ENCODE measurements at regions not wholly inside any gene's neighbourhood (a gene's known extent, or its start where the extent isn't known, plus 50 kb on each side); places are given as distances from the start of the nearest gene placed in this dataset.

DNA sequence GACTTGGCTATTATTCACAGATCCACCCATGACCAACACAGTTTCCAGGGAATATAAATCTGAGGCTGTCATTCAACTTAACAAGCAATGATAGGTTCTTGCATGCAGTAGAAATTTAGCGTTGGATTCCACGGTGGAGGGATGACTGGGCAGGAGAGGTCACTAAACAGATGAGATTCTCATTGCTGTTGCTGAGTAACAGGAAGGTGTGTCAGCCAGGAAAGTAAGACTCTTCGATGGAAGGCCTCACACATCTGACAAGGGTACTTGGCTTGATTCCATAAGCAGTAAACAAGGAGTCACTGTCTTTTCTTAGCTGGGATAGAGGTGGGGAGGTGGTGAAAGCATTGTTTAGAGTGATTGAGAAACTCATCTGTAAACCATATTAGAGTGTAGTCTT lies 1152.0 kb downstream of the SORCS3 start:
- TF ChIP-seq, protein P1, sequence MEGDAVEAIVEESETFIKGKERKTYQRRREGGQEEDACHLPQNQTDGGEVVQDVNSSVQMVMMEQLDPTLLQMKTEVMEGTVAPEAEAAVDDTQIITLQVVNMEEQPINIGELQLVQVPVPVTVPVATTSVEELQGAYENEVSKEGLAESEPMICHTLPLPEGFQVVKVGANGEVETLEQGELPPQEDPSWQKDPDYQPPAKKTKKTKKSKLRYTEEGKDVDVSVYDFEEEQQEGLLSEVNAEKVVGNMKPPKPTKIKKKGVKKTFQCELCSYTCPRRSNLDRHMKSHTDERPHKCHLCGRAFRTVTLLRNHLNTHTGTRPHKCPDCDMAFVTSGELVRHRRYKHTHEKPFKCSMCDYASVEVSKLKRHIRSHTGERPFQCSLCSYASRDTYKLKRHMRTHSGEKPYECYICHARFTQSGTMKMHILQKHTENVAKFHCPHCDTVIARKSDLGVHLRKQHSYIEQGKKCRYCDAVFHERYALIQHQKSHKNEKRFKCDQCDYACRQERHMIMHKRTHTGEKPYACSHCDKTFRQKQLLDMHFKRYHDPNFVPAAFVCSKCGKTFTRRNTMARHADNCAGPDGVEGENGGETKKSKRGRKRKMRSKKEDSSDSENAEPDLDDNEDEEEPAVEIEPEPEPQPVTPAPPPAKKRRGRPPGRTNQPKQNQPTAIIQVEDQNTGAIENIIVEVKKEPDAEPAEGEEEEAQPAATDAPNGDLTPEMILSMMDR (IDR thresholded peaks at IDR 0.05) = no peak
- TF ChIP-seq EZH2 (IDR thresholded peaks at IDR 0.05; ENCODE audit: borderline replicate concordance, insufficient read depth, low read depth, low read length, poor library complexity, severe bottlenecking) = no peak
- H3K9ac ChIP-seq (ENCODE audit: low read length) = no peak overlapping the region
- Mint-ChIP-seq H3K4me3 (no peak overlapping the region), H3K27ac (no peak overlapping the region), H3K9me3 (ENCODE audit: insufficient read depth) (no peaks in the 10 kb centered on the region), H3K4me1 (no peaks in the 10 kb centered on the region), H3K27me3 (no peaks in the 10 kb centered on the region)
- no peaks in the 10 kb centered on the region for H3K27me3 ChIP-seq (replicated peaks in 1 of 4; ENCODE audit: control extremely low read depth in 1 of 4, control insufficient read depth in 3 of 4, insufficient read depth in 4 of 4, low read length in 3 of 4)
- H4K20me1 ChIP-seq (ENCODE audit: control insufficient read depth, insufficient read depth, low read length, poor library complexity, severe bottlenecking) = no peaks in the 10 kb centered on the region
- no peak overlapping the region for H2AFZ ChIP-seq (ENCODE audit: insufficient read depth, low read depth, low read length, poor library complexity, severe bottlenecking)
- POLR2A ChIA-PET = no interaction called here
- H3K4me3 ChIP-seq (ENCODE audit: control extremely low read depth in 1 of 5, extremely low read depth in 1 of 5, insufficient read depth in 1 of 5, low read depth in 2 of 5, low read length in 4 of 5) = no peak overlapping the region
- CTCF ChIA-PET = no interaction called here
- ATAC-seq (ENCODE audit: low read depth) (no peak), DNase-seq (no peak)
- intact Hi-C loops (cut with micrococcal nuclease) = no loop called here
- no peak overlapping the region for H3K4me2 ChIP-seq (replicated peaks; ENCODE audit: low read depth, low read length, poor library complexity, severe bottlenecking)
- H3K9me3 ChIP-seq (ENCODE audit: control extremely low read depth in 1 of 3, control insufficient read depth in 2 of 3, insufficient read depth in 1 of 3, low read length in 2 of 3) = no peaks in the 10 kb centered on the region
- no peak overlapping the region for H3K27ac ChIP-seq (ENCODE audit: low read length in 2 of 2)
- H3K4me1 ChIP-seq (ENCODE audit: control insufficient read depth in 2 of 2, insufficient read depth in 2 of 2, low read length in 2 of 2) = no peaks in the 10 kb centered on the region
- no peaks in the 10 kb centered on the region for H3K79me2 ChIP-seq (ENCODE audit: control insufficient read depth, insufficient read depth, low read length)
- H3K36me3 ChIP-seq (replicated peaks in 1 of 2; ENCODE audit: control extremely low read depth in 1 of 2, control insufficient read depth in 1 of 2, extremely low read depth in 1 of 2, insufficient read depth in 2 of 2, low read length in 1 of 2) = no peaks in the 10 kb centered on the region
- WGBS (ENCODE audit: insufficient coverage) = 90% methylated on average over 2 of the region's 3 CpGs

DNA sequence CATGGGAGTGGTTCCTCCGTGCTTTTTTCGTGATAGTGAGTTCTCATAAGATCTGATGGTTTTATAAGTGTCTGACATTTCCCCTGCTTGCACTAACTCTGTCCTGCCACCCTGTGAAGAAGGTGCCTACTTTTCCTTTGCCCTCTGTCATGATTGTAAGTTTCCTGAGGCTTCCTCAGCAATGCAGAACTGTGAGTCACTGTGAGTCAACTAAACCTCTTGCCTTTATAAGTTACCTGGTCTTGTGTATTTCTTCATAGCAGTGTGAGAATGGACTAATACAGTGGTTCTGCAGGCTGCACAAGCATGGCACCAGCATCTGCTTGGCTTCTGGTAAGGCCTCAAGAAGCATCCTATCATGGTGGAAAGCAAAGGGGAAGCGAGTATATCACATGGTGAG lies 1144.6 kb downstream of the SORCS3 start:
- Histone ChIP-seq H3K36me3 (replicated peaks in 1 of 2; ENCODE audit: control extremely low read depth in 1 of 2, control insufficient read depth in 1 of 2, extremely low read depth in 1 of 2, insufficient read depth in 2 of 2, low read length in 1 of 2) (no peaks in the 10 kb centered on the region), H3K9me3 (ENCODE audit: control extremely low read depth in 1 of 3, control insufficient read depth in 2 of 3, insufficient read depth in 1 of 3, low read length in 2 of 3) (peaks cover 0 to 4% (median 0%) of the 10 kb centered on the region in 3 donors), H3K4me3 (ENCODE audit: control extremely low read depth in 1 of 5, extremely low read depth in 1 of 5, insufficient read depth in 1 of 5, low read depth in 2 of 5, low read length in 4 of 5) (no peak overlapping the region), H3K27ac (ENCODE audit: low read length in 2 of 2) (no peak overlapping the region), H3K4me2 (replicated peaks; ENCODE audit: low read depth, low read length, poor library complexity, severe bottlenecking) (no peak overlapping the region), H3K79me2 (ENCODE audit: control insufficient read depth, insufficient read depth, low read length) (no peaks in the 10 kb centered on the region), H4K20me1 (ENCODE audit: control insufficient read depth, insufficient read depth, low read length, poor library complexity, severe bottlenecking) (no peaks in the 10 kb centered on the region), H3K9ac (ENCODE audit: low read length) (no peak overlapping the region), H2AFZ (ENCODE audit: insufficient read depth, low read depth, low read length, poor library complexity, severe bottlenecking) (no peak overlapping the region), H3K27me3 (replicated peaks in 1 of 4; ENCODE audit: control extremely low read depth in 1 of 4, control insufficient read depth in 3 of 4, insufficient read depth in 4 of 4, low read length in 3 of 4) (no peaks in the 10 kb centered on the region), H3K4me1 (ENCODE audit: control insufficient read depth in 2 of 2, insufficient read depth in 2 of 2, low read length in 2 of 2) (no peaks in the 10 kb centered on the region)
- H3K4me1 Mint-ChIP-seq = no peaks in the 10 kb centered on the region
- no peak overlapping the region for H3K4me3 Mint-ChIP-seq
- POLR2A ChIA-PET = no interaction called here
- intact Hi-C loops (cut with micrococcal nuclease) = no loop called here
- no peak overlapping the region for H3K27ac Mint-ChIP-seq
- CTCF ChIA-PET = no interaction called here
- no peak for DNase-seq
- H3K9me3 Mint-ChIP-seq (ENCODE audit: insufficient read depth) = peaks cover 2% of the 10 kb centered on the region
- no peak for TF ChIP-seq EZH2 (IDR thresholded peaks at IDR 0.05; ENCODE audit: borderline replicate concordance, insufficient read depth, low read depth, low read length, poor library complexity, severe bottlenecking)
- TF ChIP-seq, protein P1 (IDR thresholded peaks at IDR 0.05) = no peak
- H3K27me3 Mint-ChIP-seq = no peaks in the 10 kb centered on the region
- 21% methylated on average over 2 of the region's 3 CpGs for WGBS (ENCODE audit: insufficient coverage)
- ATAC-seq (ENCODE audit: low read depth) = no peak

Measured in B cell (primary cell).